ENCODE measurements at regions not wholly inside any gene's neighbourhood (a gene's known extent, or its start where the extent isn't known, plus 50 kb on each side); places are given as distances from the start of the nearest gene placed in this dataset.

DNA sequence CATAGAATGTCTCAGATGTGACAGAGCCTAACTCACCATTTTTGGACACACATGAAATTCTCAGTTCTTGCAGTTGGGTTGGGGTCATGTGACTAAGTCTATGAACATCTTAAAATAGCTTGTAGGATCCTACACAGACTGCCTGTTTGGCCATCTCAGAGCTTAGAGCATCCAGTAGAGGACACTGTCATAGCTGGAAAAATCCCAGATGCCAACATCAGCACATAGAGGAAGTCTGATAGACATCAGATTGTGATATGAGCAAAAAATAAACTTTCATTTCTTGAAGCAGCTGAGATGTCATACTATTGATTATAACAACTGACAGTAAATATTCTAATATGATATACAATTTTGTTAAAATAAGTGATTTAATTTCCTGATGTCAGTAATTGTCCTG lies 207.1 kb downstream of the TRAM1L1 start:
- intact Hi-C loops (cut with DNase I) = no loop called here
- DNase-seq (ENCODE audit: low spot score) = no peak

DNA sequence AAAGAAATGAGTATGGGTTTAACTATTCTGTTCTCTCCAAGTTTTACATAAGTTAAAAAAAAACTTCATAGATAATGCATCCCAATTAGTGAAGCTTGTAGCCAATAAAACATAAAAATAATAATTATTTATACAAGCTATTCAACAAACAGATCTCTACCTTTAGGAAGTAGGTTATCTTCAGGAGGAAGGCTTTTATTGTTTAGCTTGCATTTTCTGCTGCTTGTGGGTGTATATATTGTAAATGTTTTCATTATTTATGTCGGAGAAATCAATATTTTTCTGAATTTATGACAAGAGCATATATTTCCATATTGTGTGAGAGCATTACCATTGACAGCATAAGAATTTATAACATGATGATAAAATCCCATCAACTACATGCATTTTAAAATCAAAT lies 208.3 kb downstream of the TRAM1L1 start:
- DNase-seq (ENCODE audit: low spot score) = no peak
- intact Hi-C loops (cut with DNase I) = no loop called here

DNA sequence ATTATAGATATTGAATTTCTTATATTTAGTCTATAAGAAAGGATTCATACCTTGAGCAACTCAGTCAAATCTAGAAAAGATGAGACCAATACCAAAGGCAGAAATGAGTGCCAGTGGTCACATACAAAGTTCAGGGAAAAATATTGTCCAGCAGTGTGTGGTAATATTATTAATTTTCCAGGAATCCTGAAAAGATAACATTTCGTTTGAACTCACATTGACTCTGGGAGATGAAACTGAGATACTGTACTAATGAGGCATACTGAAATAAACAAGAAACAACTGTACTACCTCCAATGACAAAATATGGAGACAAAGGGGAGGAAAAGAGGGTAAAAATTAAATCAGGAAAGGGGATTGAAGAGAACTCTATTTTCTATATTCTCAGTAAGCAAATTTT lies 212.4 kb downstream of the TRAM1L1 start:
- DNase-seq (ENCODE audit: low spot score) = no peak
- intact Hi-C loops (cut with DNase I) = no loop called here

DNA sequence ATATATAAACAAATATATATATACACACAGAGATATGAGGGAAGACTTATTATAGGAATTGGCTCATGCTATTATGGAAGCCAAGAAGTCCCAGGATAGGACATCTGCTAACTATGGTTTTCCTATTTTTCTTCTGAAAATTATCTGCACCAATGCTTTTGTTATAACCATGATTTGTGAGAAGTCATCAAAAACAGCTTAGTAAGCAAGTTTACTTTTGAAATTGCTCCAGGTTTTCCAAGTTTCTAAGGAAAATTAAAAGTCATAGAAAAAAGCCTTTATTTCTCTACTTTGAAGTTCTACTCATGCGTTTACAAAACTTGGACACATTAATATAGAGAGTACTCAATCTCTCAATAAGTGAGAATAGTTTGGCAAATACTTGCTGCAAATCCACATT lies 213.1 kb downstream of the TRAM1L1 start:
- no peak for DNase-seq (ENCODE audit: low spot score)
- intact Hi-C loops (cut with DNase I) = no loop called here

DNA sequence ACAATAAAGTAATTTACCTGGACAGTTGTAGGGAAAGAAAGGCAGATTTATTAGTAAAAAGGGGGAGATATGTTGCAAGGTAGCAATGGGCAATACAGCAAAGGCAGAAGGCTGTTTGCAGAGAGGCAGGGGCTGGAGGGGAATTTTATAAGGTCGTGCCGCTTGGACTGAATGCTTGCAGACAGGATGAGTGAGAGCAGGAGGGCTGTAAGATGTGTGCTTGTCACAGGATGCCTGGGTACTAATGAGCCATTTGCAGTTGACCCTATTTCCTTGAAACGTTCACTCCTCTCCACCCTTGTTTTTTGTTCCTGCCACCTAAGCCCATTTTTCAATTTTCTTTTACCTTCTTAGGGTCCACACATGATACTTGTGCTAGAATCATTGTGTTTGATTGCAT lies 214.7 kb downstream of the TRAM1L1 start:
- DNase-seq (ENCODE audit: low spot score) = no peak
- intact Hi-C loops (cut with DNase I) = no loop called here

DNA sequence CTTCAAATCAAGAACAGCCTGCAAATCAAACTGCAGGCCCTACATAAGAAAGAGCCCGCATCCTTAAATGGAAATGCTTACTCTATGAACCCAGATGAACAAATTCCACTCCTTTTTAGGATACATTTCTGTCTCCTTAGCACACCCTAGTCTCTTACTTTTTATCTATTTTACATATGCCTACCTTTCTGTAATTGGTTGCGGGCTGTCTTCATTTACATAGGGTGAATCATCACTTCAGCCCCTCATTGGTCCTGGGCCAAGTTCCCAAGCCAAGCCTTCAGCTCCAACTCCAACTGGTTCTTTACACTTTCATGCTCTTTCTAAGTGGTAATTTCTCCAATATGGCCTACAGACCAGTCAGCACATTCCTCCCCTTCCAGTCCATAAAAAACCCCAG lies 219.3 kb downstream of the TRAM1L1 start:
- intact Hi-C loops (cut with DNase I) = no loop called here
- no peak for DNase-seq (ENCODE audit: low spot score)

DNA sequence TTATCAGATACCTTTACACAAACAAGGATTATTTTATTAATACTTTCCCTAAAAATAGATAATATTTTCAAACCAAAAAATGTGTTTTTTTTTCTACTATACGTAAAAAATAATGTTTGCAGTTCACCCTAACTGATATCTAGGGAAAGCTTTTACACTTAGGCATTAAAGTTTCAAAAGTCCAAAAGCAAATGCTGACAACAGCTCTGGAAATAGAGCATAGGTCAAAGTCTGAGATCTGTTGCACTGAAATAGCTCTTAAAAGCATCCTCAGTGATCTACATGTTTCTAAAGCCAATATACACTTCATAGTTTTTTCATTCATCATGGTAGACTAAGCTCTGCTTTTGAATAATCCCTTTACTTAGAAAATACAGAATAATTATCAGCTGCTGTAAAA lies 222.8 kb downstream of the TRAM1L1 start:
- intact Hi-C loops (cut with DNase I) = no loop called here
- no peak for DNase-seq (ENCODE audit: low spot score)

DNA sequence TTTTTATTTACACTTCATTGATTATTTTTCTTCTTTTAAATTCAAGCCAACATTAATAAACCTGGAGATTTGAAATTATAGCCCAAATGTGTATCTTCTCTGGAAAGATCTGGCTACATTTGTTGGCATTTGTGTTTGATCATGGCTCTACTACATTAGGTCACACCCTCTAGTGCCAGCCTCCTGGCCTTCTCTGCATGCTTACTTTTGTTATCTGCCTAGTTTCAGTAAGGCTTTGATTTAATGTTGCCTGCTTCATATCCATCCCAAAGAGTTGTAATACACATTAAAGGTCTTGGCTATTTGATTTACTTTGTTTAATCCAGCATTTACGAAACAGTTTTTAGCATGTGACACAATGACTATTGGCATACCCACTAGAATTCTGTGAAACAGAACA lies 224.5 kb downstream of the TRAM1L1 start:
- no peak for DNase-seq (ENCODE audit: low spot score)
- intact Hi-C loops (cut with DNase I) = no loop called here

DNA sequence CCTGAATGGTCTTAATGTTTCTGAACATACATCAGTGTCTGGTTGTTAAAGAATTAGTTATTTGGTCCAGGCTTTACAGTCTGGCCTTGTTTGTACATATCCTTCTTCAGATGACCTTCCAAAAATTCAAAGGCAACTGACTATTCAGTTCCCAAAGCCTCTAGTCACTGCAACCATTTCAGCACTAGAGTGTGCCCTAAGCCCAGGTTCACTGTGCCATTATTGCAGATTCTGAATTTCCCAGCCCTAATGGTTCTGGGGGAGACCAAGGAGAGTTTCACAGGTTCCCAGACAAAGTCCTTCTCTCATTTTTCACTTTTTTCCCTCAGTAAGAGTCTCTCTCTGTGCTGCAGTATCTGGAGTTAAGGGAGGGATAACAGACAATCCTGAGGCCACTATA lies 235.8 kb downstream of the TRAM1L1 start:
- no peak for DNase-seq (ENCODE audit: low spot score)
- intact Hi-C loops (cut with DNase I) = no loop called here

DNA sequence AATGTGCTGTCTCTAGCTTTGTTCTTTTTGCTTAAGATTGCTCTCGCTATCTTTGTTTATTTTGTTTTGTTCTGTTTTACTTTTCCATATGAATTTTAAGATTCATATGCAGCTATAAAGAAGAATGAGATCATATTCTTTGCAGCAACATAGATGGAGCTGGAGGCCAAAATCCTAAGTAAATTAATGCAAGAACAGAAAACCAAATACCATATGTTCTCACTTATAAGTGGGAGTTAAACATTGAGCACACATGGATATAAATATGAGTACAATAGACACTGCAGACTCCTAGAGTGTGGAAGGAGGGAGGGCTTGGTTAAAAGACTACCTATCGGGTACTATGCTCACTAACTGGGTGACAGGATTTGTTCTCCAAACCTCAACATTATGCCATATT lies 237.8 kb downstream of the TRAM1L1 start:
- intact Hi-C loops (cut with DNase I) = no loop called here
- no peak for DNase-seq (ENCODE audit: low spot score)

DNA sequence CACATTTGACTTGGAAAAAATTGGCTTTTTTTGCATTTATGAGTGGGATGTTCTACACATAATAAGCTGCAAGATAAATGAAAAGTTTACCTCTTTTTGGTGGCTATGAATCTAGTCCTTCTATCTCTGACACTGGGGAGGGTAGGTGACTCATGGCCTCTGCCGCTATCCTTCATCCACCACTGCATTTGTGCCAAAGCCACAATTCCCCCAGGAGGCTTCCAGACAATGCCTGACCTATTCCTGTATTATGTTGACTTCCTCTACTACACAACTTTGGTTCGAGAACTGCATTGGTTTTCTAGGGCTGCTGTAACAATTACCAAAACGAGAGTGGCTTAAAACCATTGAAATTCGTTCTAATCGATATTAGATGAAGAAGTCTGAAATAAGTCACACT lies 245.6 kb downstream of the TRAM1L1 start:
- intact Hi-C loops (cut with DNase I) = no loop called here
- DNase-seq (ENCODE audit: low spot score) = no peak

DNA sequence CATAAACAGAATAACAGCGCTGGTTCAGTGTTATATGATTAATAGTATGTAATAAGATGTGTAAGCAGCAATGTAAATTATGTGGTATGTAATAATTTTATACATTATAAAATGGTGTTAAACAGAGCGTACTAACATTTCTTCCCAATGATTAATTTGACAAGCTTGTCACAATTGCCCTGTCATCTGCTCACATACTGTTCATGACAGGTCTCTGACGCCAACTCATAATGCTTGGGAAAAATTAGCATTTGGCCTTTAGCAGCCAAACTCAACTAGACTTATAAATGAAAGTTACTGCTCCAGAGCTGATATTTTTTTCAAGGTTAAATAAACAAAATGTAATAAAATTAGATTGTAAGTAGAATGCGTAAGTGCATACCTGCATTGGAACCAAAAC lies 246.8 kb downstream of the TRAM1L1 start:
- no peak for DNase-seq (ENCODE audit: low spot score)
- intact Hi-C loops (cut with DNase I) = no loop called here

DNA sequence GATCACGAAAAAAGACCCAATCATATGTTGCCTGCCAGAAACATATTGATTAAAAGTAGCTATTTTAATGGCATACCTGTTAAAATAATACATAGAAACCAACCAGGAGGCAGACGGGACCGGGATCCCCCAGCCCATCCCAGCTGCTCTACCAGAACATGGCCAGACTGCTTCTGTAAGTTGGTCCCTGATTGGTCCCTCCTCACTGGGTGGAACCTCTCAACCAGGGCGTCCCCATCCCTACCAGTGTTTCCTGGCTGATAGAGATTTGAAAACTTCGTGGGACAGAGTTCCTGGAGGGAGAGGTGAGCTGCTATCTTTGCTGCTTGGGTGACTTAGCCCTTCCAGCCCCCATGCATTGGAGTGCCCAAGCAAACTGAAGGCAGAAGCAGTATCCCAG lies 256.2 kb downstream of the TRAM1L1 start:
- intact Hi-C loops (cut with DNase I) = no loop called here
- no peak for DNase-seq (ENCODE audit: low spot score)

DNA sequence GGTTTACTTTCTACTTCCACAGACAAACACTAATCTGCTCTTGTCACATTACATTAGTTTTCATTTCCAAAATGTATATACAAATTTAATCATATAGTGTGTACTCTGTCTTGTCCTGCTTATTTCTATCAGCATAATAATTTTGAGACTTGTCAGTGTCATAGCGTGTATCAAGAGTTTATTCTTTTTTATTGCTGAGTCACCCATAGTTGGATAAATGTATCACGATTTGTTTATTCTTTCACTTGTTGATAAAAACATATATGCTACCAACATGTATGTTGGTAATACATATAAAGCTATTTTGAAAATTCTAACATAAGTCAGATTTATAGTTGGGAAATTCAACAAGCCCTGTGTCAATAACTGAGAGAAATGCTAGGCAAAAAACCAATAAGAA lies 261.2 kb downstream of the TRAM1L1 start:
- intact Hi-C loops (cut with DNase I) = no loop called here
- no peak for DNase-seq (ENCODE audit: low spot score)

DNA sequence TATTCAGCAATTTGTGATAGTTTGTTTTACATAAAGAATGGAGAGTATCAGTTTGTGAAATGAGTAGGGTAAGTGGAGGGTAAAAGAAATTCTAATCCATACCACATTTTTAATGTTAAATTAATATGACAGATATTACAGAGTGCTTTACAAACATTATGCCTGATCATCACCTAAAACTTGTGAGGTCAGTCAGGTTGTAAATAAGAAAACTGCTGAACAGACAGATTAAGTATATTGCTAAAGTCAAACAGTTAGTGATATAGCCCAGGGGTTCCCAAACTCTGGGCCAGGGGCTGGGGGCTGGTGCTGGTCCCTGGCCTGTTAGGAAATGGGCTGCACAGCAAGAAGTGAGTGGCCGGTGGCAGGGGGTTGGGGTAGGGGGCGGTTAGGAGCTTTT lies 273.6 kb downstream of the TRAM1L1 start:
- DNase-seq (ENCODE audit: low spot score) = no peak
- intact Hi-C loops (cut with DNase I) = no loop called here

DNA sequence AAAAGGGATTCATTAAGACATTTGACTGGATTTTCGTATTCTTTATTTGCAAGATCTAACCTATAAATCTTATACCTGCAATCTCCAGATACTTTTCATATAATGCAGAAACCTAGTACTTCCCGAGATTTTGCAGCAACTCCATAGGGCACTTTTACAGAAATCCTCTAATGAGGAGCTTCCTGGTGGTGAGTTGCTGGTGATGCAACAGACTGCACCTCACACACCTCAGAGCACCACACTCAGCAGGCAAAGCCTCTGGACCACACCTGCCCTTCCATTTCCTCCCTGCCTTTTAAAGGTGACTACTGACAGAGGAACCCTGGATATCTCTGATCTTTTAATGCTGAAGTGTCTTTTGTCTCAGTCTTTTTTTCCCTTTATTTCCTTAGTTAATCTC lies 289.4 kb downstream of the TRAM1L1 start:
- intact Hi-C loops (cut with DNase I) = no loop called here
- no peak for DNase-seq (ENCODE audit: low spot score)

DNA sequence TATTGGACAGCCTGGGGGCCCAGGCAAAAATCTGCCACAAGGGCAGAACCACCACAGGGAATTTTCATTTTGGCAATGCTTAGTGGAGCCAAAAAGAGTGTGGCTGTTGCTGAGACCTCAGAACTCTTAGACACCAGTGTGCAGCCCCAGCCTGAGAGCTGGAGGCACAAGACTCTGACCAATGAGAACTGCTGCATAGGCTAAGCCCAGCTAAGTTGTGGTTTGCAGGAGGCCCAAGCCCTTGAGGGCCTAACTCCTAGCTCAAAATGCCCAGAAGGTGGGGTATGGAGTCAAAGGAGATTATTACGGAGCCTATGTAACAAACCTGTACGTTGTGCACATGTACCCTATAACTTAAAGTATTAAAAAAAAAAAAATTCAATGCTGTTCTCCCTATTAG lies 296.7 kb downstream of the TRAM1L1 start:
- intact Hi-C loops (cut with DNase I) = no loop called here
- no peak for DNase-seq (ENCODE audit: low spot score)

DNA sequence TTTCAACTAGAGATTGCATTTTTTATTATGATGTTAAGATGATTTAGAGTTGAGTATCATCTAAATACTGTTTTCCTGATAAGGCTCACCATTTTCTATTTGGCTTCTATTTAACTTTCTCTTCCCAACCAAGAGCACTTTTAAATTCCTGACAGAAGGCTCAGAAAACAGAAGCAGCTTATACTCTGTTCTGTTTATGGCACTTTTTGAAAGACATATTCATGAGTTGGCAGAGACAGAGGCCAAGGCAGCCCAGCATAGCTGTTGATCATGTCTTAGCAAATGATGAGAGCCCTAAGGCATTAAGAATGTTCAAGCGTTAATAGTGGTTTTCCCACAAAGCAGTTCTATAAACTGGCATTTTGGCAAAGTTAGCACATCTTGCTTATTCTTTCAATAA lies 330.3 kb downstream of the TRAM1L1 start:
- intact Hi-C loops (cut with DNase I) = no loop called here
- DNase-seq (ENCODE audit: low spot score) = no peak

DNA sequence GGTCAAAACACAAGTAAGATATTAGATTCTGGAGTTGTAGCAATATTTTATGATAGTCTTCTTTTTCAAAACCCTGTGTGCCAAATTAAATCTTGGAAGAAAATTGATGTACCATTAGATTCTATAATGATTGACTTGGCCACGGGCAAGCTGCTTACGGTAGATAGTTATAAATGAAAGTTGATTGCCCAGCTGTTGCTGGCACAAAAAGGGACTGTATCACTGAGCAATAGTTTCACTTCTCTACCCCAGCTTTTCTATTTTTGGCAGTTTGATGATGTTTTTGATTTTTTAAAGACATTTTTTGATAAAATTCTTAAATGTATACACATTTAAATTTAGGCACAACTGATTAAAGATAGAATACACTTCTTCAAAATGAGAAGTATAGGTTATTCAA lies 333.3 kb downstream of the TRAM1L1 start:
- intact Hi-C loops (cut with DNase I) = no loop called here

DNA sequence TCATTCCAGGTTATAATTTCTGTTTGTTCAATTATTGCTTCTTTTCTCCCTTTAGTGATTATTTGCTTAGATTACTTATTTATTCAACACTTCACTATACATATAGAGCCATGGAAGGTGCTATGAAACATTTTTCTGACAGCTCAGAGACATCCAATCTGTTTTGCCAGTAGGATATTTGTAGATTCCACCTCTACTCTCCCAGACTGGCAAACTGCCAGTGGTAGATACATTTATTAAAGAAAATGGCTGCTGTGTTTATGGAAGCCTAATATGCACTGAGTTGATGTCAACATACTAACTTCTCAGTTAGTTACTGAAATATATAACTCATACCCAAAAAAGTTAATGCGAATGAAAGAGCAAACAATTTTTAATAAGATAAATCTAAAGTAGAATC lies 348.6 kb downstream of the TRAM1L1 start:
- DNase-seq (ENCODE audit: low spot score) = no peak
- intact Hi-C loops (cut with DNase I) = no loop called here

More for the DNA sequence above, 333.3 kb downstream of the TRAM1L1 start:
- DNase-seq (ENCODE audit: low spot score) = no peak

DNA sequence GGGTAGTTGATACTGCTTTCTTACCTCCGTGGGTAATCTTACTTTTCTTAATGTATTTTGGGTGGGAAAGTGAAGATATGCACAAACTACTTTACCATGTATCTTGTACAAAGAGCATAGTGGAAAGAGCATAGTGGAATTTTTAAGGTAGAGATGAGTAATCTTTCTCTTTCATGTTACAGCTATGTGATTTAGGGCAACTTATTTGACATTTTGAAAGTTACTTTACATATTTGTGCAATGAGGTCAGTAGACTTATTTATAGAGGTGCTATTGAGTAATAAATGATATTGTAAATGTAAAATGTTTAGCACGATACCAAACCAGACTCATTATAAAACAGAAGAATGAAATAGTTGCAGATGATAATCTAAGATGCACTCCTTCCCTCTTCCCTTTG lies 351.2 kb downstream of the TRAM1L1 start:
- intact Hi-C loops (cut with DNase I) = no loop called here
- no peak for DNase-seq (ENCODE audit: low spot score)

DNA sequence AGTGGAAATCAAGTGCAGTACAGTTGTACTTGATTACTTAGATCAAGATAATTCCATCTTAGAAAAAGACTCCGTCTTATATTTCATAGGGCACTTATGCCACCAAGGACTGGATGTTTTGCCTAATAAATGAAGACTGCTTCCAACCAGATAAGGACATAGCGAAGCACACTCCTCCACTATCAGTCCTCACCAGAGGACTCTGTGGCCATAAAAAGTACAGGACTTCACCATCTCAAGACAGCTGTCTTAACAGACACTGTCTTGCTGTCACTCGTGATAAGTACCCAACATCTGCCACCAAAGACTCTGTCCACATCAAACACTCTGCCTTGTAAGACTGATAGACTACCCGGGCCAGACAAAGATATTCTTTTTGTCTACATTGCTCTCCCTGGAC lies 352.0 kb downstream of the TRAM1L1 start:
- DNase-seq (ENCODE audit: low spot score) = no peak
- intact Hi-C loops (cut with DNase I) = no loop called here

DNA sequence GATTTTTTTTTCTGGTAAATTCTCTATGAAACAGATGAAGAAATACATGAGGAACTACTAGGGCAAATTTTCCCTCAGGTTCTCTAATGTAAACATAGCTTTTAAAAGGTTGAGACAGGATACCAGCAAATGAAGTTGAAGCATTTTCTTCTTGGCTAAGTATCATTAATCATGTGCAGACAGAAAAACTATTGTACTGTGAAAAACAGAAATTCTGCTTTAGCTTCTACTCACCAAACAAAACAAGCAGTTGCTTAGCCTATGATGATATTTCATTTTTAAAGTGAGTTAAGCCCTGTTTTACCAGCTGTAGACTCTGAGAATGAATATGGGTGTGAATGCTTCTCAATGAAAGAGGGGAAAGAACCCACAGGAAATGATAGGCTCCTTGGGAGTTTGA lies 358.9 kb downstream of the TRAM1L1 start:
- intact Hi-C loops (cut with DNase I) = no loop called here
- DNase-seq (ENCODE audit: low spot score) = no peak
